HL-60 (cell line): ENCODE measurements at regions not wholly inside any gene's neighbourhood (a gene's known extent, or its start where the extent isn't known, plus 50 kb on each side); places are given as distances from the start of the nearest gene placed in this dataset.

Source experiments
- GABPA ChIP-seq: IDR thresholded peaks from 2 replicates; pipeline ENCODE4 v1.6.1; 2012; ENCODE audit warnings: low read depth
- POLR2AphosphoS5 ChIP-seq: IDR thresholded peaks from 2 replicates; pipeline ENCODE4 v1.6.1; 2012; ENCODE audit warnings: low read depth
- SPI1 ChIP-seq: IDR thresholded peaks from 2 replicates; pipeline ENCODE4 v1.6.1; 2012; ENCODE audit warnings: low read depth, mild to moderate bottlenecking, borderline replicate concordance
- TF ChIP-seq, protein P1 (sequence below): IDR thresholded peaks from one replicate; pipeline ENCODE4 v1.5.1; 2011; ENCODE audit warnings: low read length, control low read depth, inconsistent platforms; ENCODE audit not compliant: insufficient read depth
- TF ChIP-seq, protein P2 (sequence below): IDR thresholded peaks from 2 replicates; pipeline ENCODE4 v1.6.1; 2012; ENCODE audit warnings: low read depth; ENCODE audit not compliant: insufficient replicate concordance

DNA sequence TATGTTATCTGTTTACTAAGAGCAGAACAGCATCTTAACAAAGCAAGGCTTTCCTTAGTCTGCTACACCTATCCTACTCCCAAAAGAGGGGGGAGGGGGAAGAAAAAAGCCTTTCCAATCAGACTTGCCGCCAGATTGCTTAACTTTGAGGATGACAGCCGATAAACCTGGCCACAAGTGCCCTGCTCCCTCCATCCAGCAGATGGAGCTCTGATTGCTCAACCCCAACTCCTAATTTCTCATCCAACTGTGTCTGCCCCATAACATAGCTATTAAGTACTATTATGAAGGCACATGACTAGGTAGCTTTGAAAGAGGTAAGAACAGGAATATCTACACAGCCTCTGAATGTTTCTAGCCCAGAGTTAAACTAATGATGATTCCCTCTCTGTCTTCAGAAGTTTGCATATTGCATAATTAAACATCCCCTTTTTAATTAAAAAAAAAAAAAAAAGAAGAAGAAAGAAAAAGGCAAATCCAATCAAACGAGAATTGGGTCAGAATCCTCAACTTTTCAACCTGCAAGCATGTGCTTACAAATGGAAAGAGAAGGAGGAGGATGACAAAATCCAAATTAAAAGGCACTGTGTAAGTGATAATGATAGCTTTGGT, 247.4 kb downstream of the GALC start:
- TF ChIP-seq, protein P1, sequence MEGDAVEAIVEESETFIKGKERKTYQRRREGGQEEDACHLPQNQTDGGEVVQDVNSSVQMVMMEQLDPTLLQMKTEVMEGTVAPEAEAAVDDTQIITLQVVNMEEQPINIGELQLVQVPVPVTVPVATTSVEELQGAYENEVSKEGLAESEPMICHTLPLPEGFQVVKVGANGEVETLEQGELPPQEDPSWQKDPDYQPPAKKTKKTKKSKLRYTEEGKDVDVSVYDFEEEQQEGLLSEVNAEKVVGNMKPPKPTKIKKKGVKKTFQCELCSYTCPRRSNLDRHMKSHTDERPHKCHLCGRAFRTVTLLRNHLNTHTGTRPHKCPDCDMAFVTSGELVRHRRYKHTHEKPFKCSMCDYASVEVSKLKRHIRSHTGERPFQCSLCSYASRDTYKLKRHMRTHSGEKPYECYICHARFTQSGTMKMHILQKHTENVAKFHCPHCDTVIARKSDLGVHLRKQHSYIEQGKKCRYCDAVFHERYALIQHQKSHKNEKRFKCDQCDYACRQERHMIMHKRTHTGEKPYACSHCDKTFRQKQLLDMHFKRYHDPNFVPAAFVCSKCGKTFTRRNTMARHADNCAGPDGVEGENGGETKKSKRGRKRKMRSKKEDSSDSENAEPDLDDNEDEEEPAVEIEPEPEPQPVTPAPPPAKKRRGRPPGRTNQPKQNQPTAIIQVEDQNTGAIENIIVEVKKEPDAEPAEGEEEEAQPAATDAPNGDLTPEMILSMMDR: peak; percentile 77
- TF ChIP-seq, protein P2, sequence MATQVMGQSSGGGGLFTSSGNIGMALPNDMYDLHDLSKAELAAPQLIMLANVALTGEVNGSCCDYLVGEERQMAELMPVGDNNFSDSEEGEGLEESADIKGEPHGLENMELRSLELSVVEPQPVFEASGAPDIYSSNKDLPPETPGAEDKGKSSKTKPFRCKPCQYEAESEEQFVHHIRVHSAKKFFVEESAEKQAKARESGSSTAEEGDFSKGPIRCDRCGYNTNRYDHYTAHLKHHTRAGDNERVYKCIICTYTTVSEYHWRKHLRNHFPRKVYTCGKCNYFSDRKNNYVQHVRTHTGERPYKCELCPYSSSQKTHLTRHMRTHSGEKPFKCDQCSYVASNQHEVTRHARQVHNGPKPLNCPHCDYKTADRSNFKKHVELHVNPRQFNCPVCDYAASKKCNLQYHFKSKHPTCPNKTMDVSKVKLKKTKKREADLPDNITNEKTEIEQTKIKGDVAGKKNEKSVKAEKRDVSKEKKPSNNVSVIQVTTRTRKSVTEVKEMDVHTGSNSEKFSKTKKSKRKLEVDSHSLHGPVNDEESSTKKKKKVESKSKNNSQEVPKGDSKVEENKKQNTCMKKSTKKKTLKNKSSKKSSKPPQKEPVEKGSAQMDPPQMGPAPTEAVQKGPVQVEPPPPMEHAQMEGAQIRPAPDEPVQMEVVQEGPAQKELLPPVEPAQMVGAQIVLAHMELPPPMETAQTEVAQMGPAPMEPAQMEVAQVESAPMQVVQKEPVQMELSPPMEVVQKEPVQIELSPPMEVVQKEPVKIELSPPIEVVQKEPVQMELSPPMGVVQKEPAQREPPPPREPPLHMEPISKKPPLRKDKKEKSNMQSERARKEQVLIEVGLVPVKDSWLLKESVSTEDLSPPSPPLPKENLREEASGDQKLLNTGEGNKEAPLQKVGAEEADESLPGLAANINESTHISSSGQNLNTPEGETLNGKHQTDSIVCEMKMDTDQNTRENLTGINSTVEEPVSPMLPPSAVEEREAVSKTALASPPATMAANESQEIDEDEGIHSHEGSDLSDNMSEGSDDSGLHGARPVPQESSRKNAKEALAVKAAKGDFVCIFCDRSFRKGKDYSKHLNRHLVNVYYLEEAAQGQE: no peak
- TF ChIP-seq GABPA: no peak
- TF ChIP-seq POLR2AphosphoS5: no peak
- no peak for TF ChIP-seq SPI1
